OCI-LY1 (cell line): ENCODE measurements at regions not wholly inside any gene's neighbourhood (a gene's known extent, or its start where the extent isn't known, plus 50 kb on each side); places are given as distances from the start of the nearest gene placed in this dataset.
A peak's percentile ranks its signal among the peaks of the same experiment; 100 is the strongest.

ENCODE experiments used
- H2AFZ ChIP-seq: fragments of 200-600 bp; sonication (generic), shearing (Covaris generic); 2 replicates; pipeline ENCODE4 v1.6.0; 2014; ENCODE audit warnings: antibody characterized with exemption, mild to moderate bottlenecking, low read length
- H3F3A ChIP-seq: fragments of 200-600 bp; sonication (generic), shearing (Covaris generic); 2 replicates; pipeline ENCODE4 v1.6.0; 2014; ENCODE audit warnings: mild to moderate bottlenecking, antibody characterized with exemption, low read length, moderate library complexity; ENCODE audit not compliant: insufficient read depth
- H3K27ac ChIP-seq: fragments of 200-600 bp; sonication (generic); 2 replicates; pipeline ENCODE4 v1.5.1; 2014; ENCODE audit warnings: low read length, mixed run types, mild to moderate bottlenecking, low read depth; ENCODE audit not compliant: poor library complexity, severe bottlenecking
- H3K27me3 ChIP-seq: fragments of 200-600 bp; sonication (generic); 2 replicates; pipeline ENCODE4 v1.6.0; 2014; ENCODE audit warnings: antibody characterized with exemption, mild to moderate bottlenecking, low read length, moderate library complexity; ENCODE audit not compliant: insufficient read depth
- H3K36me3 ChIP-seq: fragments of 200-600 bp; sonication (generic); 2 replicates; pipeline ENCODE4 v1.6.1; 2014; ENCODE audit warnings: mild to moderate bottlenecking, antibody characterized with exemption, low read length, moderate library complexity, mixed read lengths; ENCODE audit not compliant: insufficient read depth
- H3K4me1 ChIP-seq: fragments of 200-600 bp; sonication (generic); 2 replicates; pipeline ENCODE4 v1.5.1; 2014; ENCODE audit warnings: mild to moderate bottlenecking, low read length, moderate library complexity; ENCODE audit not compliant: insufficient read depth, severe bottlenecking
- H3K4me2 ChIP-seq: fragments of 200-600 bp; sonication (generic), shearing (Covaris generic); 2 replicates; pipeline ENCODE4 v1.6.1; 2014; ENCODE audit warnings: low read length
- H3K4me3 ChIP-seq: fragments of 200-600 bp; sonication (generic); 2 replicates; pipeline ENCODE4 v1.5.1; 2014; ENCODE audit warnings: low read length, low read depth, mild to moderate bottlenecking, mixed read lengths; ENCODE audit not compliant: poor library complexity, severe bottlenecking
- H3K79me2 ChIP-seq: fragments of 200-600 bp; shearing (Covaris generic); 2 replicates; pipeline ENCODE4 v1.6.1; 2016; ENCODE audit warnings: mixed run types, low read length, mixed read lengths; ENCODE audit not compliant: insufficient read depth
- H3K9ac ChIP-seq: fragments of 200-600 bp; sonication (generic), shearing (Covaris generic); 2 replicates; pipeline ENCODE4 v1.6.1; 2014; ENCODE audit warnings: mild to moderate bottlenecking, low read length, mixed read lengths
- H3K9me2 ChIP-seq: fragments of 200-600 bp; sonication (generic), shearing (Covaris generic); 2 replicates; pipeline ENCODE4 v1.6.1; 2014; ENCODE audit warnings: low read depth, mild to moderate bottlenecking, low read length, mixed read lengths
- H3K9me3 ChIP-seq: fragments of 200-600 bp; shearing (Covaris generic); 2 replicates; pipeline ENCODE4 v1.6.1; 2014; ENCODE audit warnings: low read length, mixed read lengths
- H4K20me1 ChIP-seq: fragments of 200-600 bp; sonication (generic), shearing (Covaris generic); 2 replicates; pipeline ENCODE4 v1.6.0; 2016; ENCODE audit warnings: mild to moderate bottlenecking, low read length; ENCODE audit not compliant: insufficient read depth
- CTCF ChIP-seq: fragments of 200-600 bp; sonication (generic), shearing (Covaris generic); IDR thresholded peaks from 2 replicates; pipeline ENCODE4 v1.5.1; 2017; ENCODE audit warnings: mild to moderate bottlenecking, antibody characterized with exemption, low read length, moderate library complexity, mixed read lengths
- EZH2 ChIP-seq: fragments of 200-600 bp; sonication (generic), shearing (Covaris generic); IDR thresholded peaks from 2 replicates; pipeline ENCODE4 v1.8.0; 2017; ENCODE audit warnings: borderline replicate concordance, mixed run types, mild to moderate bottlenecking, antibody characterized with exemption, low read length, moderate library complexity, mixed read lengths

GRCh38 chr9:82101475-82101874 lies 112.9 kb downstream of the SPATA31D1 start:
- Histone ChIP-seq H3K27me3 (no peaks in the 10 kb centered on the region), H3K36me3 (no peaks in the 10 kb centered on the region; the same call in 1 of the 2 replicates), H3K9me2 (no peaks in the 10 kb centered on the region), H2AFZ (no peak overlapping the region), H3K79me2 (no peaks in the 10 kb centered on the region), H3K4me1 (peaks cover 53% of the 10 kb centered on the region), H3K4me3 (peak overlapping the region; percentile 43), H3K9ac (peak overlapping the region; percentile 75), H4K20me1 (no peaks in the 10 kb centered on the region), H3K9me3 (0 out of 2 replicates have a peak, but pooled peaks cover 3% of the 10 kb centered on the region), H3K27ac (peak overlapping the region; percentile 97), H3K4me2 (peak overlapping the region; percentile 68), H3F3A (no peaks in the 10 kb centered on the region)
- TF ChIP-seq CTCF, result peak; percentile 88
- no peak for TF ChIP-seq EZH2

DNA sequence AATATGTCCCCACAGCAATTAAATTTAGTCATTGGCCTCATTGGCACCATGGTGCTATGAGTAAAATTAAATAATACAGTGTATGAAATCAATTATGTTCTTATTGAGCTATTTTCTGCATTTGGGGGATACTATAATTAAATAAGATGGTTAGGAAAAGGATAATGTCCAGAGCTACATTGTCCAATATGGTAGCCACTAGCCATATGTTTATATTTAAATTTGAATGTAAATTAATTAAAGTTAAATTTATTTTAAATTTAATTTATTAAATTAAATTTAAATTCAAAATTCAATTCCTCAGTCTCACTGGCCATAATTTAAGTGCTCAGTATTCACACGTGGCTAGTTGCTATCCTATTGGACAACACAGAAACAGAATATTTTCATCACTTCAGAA lies 115.7 kb downstream of the SPATA31D1 start:
- Histone ChIP-seq H3K9ac (no peak overlapping the region), H3K4me1 (peaks cover 79% of the 10 kb centered on the region), H3K36me3 (no peaks in the 10 kb centered on the region), H3K27me3 (no peaks in the 10 kb centered on the region), H2AFZ (no peak overlapping the region), H3K9me2 (no peaks in the 10 kb centered on the region), H4K20me1 (no peaks in the 10 kb centered on the region), H3K79me2 (no peaks in the 10 kb centered on the region), H3K27ac (peak overlapping the region; percentile 97), H3K9me3 (no peaks in the 10 kb centered on the region), H3K4me2 (no peak overlapping the region), H3K4me3 (no peak overlapping the region), H3F3A (no peaks in the 10 kb centered on the region)
- TF ChIP-seq CTCF, result no peak
- no peak for TF ChIP-seq EZH2

- TF ChIP-seq EZH2 (no peak), CTCF (peak; percentile 56)
- peak overlapping the region; percentile 60 for H3K27ac ChIP-seq
- no peaks in the 10 kb centered on the region for H4K20me1 ChIP-seq
- no peaks in the 10 kb centered on the region for H3F3A ChIP-seq
- H3K4me2 ChIP-seq, result no peak overlapping the region
- no peaks in the 10 kb centered on the region for H3K27me3 ChIP-seq
- H3K9me3 ChIP-seq, result no peaks in the 10 kb centered on the region
- no peak overlapping the region for H3K9ac ChIP-seq
- no peaks in the 10 kb centered on the region for H3K79me2 ChIP-seq
- no peak overlapping the region for H2AFZ ChIP-seq
- peaks cover 82% of the 10 kb centered on the region for H3K4me1 ChIP-seq
- no peaks in the 10 kb centered on the region for H3K9me2 ChIP-seq
- no peaks in the 10 kb centered on the region for H3K36me3 ChIP-seq
- H3K4me3 ChIP-seq, result no peak overlapping the region
Measured at GRCh38 chr9:82105729-82106128, 117.2 kb downstream of the SPATA31D1 start.
